Esophagus mucosa (tissue), 1 donor: ENCODE measurements at regions not wholly inside any gene's neighbourhood (a gene's known extent, or its start where the extent isn't known, plus 50 kb on each side); places are given as distances from the start of the nearest gene placed in this dataset.
"Not testable (repeated sequence)": the region's sequence is repeated elsewhere in the genome, so short reads cannot be mapped to it uniquely, and the experiment has no call there.

ENCODE experiments used
- ATAC-seq: fragments of 200-7000 bp; cut with Tn5 transposase; one replicate; pipeline ENCODE4 v1.9.1; 2020
- donor health status: DM: yes; HTN: yes; CAD: no.

- no peak for ATAC-seq
Measured at GRCh38 chr13:112194579-112194978, 127.6 kb downstream of the SOX1 start.

GRCh38 chr13:112198396-112199010 lies 131.6 kb downstream of the SOX1 start:
- ATAC-seq, result no peak

GRCh38 chr13:112200200-112200599 lies 133.3 kb downstream of the SOX1 start:
- no peak for ATAC-seq

GRCh38 chr13:112202266-112202665 lies 135.3 kb downstream of the SOX1 start:
- ATAC-seq, result no peak

GRCh38 chr13:112202966-112203365 lies 136.0 kb downstream of the SOX1 start:
- no peak for ATAC-seq

GRCh38 chr13:112203614-112204013 lies 136.7 kb downstream of the SOX1 start:
- ATAC-seq, result no peak

- no peak for ATAC-seq
Measured at GRCh38 chr13:112204346-112205327, 137.7 kb downstream of the SOX1 start.

- ATAC-seq, result no peak
Measured at GRCh38 chr13:112205990-112206389, 139.0 kb downstream of the SOX1 start.

- no peak for ATAC-seq
Measured at GRCh38 chr13:112207129-112207528, 140.2 kb downstream of the SOX1 start.

- ATAC-seq, result no peak
Measured at GRCh38 chr13:112208656-112209055, 141.7 kb downstream of the SOX1 start.

GRCh38 chr13:112209266-112209665 lies 142.3 kb downstream of the SOX1 start:
- ATAC-seq, result no peak

GRCh38 chr13:112209711-112210110 lies 142.8 kb downstream of the SOX1 start:
- no peak for ATAC-seq

- no peak for ATAC-seq
Measured at GRCh38 chr13:112210371-112210770, 143.4 kb downstream of the SOX1 start.

GRCh38 chr13:112212533-112212932 lies 145.6 kb downstream of the SOX1 start:
- ATAC-seq, result no peak

GRCh38 chr13:112213467-112214255 lies 146.7 kb downstream of the SOX1 start:
- no peak for ATAC-seq

GRCh38 chr13:112215871-112216270 lies 148.9 kb downstream of the SOX1 start:
- ATAC-seq, result no peak

- ATAC-seq, result no peak
Measured at GRCh38 chr13:112217431-112217830, 150.5 kb downstream of the SOX1 start.

GRCh38 chr13:112218416-112218815 lies 151.5 kb downstream of the SOX1 start:
- ATAC-seq, result no peak

GRCh38 chr13:112219740-112220139 lies 152.8 kb downstream of the SOX1 start:
- no peak for ATAC-seq

GRCh38 chr13:112220296-112220875 lies 153.4 kb downstream of the SOX1 start:
- no peak for ATAC-seq

- no peak for ATAC-seq
Measured at GRCh38 chr13:112220925-112221324, 154.0 kb downstream of the SOX1 start.

GRCh38 chr13:112222971-112223370 lies 153.2 kb upstream of the SPACA7 start:
- no peak for ATAC-seq

GRCh38 chr13:112223929-112224328 lies 152.2 kb upstream of the SPACA7 start:
- ATAC-seq, result not testable (repeated sequence)
